HG02798 (cell line): ENCODE measurements at regions not wholly inside any gene's neighbourhood (a gene's known extent, or its start where the extent isn't known, plus 50 kb on each side); places are given as distances from the start of the nearest gene placed in this dataset.

ENCODE experiments used
- ATAC-seq: cut with Tn5 transposase; IDR thresholded peaks from one replicate; pipeline ENCODE4 v1.9.1; 2021; ENCODE audit warnings: mild to moderate bottlenecking; ENCODE audit not compliant: unreplicated experiment, poor library complexity

- ATAC-seq: no peak
These were observed 535.1 kb downstream of the FAT4 start for GRCh38 chr4:125849869-125850268.

GRCh38 chr4:125891597-125892258 lies 577.0 kb downstream of the FAT4 start:
- no peak for ATAC-seq

GRCh38 chr4:125904802-125905201 lies 590.0 kb downstream of the FAT4 start:
- ATAC-seq: no peak

- no peak for ATAC-seq
These were observed 596.3 kb downstream of the FAT4 start for GRCh38 chr4:125911058-125911457.

GRCh38 chr4:125911481-125911880 lies 596.7 kb downstream of the FAT4 start:
- no peak for ATAC-seq

GRCh38 chr4:125917559-125917958 lies 602.8 kb downstream of the FAT4 start:
- no peak for ATAC-seq

- no peak for ATAC-seq
These were observed 613.9 kb downstream of the FAT4 start for GRCh38 chr4:125928652-125929051.

- no peak for ATAC-seq
These were observed 623.8 kb downstream of the FAT4 start for GRCh38 chr4:125938541-125938940.

GRCh38 chr4:125940426-125940825 lies 625.7 kb downstream of the FAT4 start:
- no peak for ATAC-seq

GRCh38 chr4:125944966-125945365 lies 630.2 kb downstream of the FAT4 start:
- ATAC-seq: no peak

- ATAC-seq: no peak
These were observed 633.3 kb downstream of the FAT4 start for GRCh38 chr4:125948021-125948420.

- no peak for ATAC-seq
These were observed 636.6 kb downstream of the FAT4 start for GRCh38 chr4:125951261-125951887.

- ATAC-seq: no peak
These were observed 637.9 kb downstream of the FAT4 start for GRCh38 chr4:125952631-125953030.

GRCh38 chr4:125956276-125956675 lies 641.5 kb downstream of the FAT4 start:
- ATAC-seq: no peak

- no peak for ATAC-seq
These were observed 643.8 kb downstream of the FAT4 start for GRCh38 chr4:125958519-125958918.

- ATAC-seq: no peak
These were observed 646.9 kb downstream of the FAT4 start for GRCh38 chr4:125961626-125962025.

GRCh38 chr4:125975861-125976397 lies 661.2 kb downstream of the FAT4 start:
- no peak for ATAC-seq

- no peak for ATAC-seq
These were observed 665.2 kb downstream of the FAT4 start for GRCh38 chr4:125979950-125980349.

- no peak for ATAC-seq
These were observed 668.4 kb downstream of the FAT4 start for GRCh38 chr4:125983168-125983567.

GRCh38 chr4:125985856-125986255 lies 671.1 kb downstream of the FAT4 start:
- peak; percentile 59 for ATAC-seq

GRCh38 chr4:125986307-125986706 lies 671.6 kb downstream of the FAT4 start:
- ATAC-seq: peak; percentile 31

- no peak for ATAC-seq
These were observed 673.7 kb downstream of the FAT4 start for GRCh38 chr4:125988464-125988863.
